ENCODE measurements at regions not wholly inside any gene's neighbourhood (a gene's known extent, or its start where the extent isn't known, plus 50 kb on each side); places are given as distances from the start of the nearest gene placed in this dataset.
A peak's percentile ranks its signal among the peaks of the same experiment; 100 is the strongest.

- Histone ChIP-seq H3K27me3 (ENCODE audit: control insufficient read depth, insufficient read depth, low read length) (no peaks in the 10 kb centered on the region), H3K18ac (ENCODE audit: low read depth, low read length) (no peak overlapping the region), H3K36me3 (ENCODE audit: control insufficient read depth, insufficient read depth, low read length) (no peaks in the 10 kb centered on the region), H2AK5ac (ENCODE audit: low read depth, low read length) (no peak overlapping the region), H4K8ac (ENCODE audit: low read depth in 2 of 2, low read length in 2 of 2) (no peak overlapping the region), H3K4ac (ENCODE audit: low read depth, low read length) (no peak overlapping the region), H3K9me1 (ENCODE audit: insufficient read depth, low read length) (no peaks in the 10 kb centered on the region), H3K56ac (ENCODE audit: extremely low read depth, insufficient read depth, low read length) (no peak overlapping the region), H3K4me3 (ENCODE audit: insufficient read depth, low read depth, low read length) (no peak overlapping the region), H2BK20ac (ENCODE audit: low read depth, low read length) (no peak overlapping the region), H2BK5ac (ENCODE audit: low read depth, low read length, poor library complexity, severe bottlenecking) (no peak overlapping the region), H3K23ac (ENCODE audit: low read depth, low read length) (no peak overlapping the region), H3K4me2 (ENCODE audit: low read depth, low read length) (no peak overlapping the region), H2AFZ (replicated peaks; ENCODE audit: low read length, poor library complexity) (no peak overlapping the region), H3K9ac (ENCODE audit: low read depth, low read length) (no peak overlapping the region), H3K27ac (ENCODE audit: insufficient read depth, low read length) (no peak overlapping the region), H4K5ac (ENCODE audit: low read depth, low read length) (no peak overlapping the region), H4K91ac (ENCODE audit: insufficient read depth, low read depth, low read length) (no peak overlapping the region), H3K9me3 (ENCODE audit: control insufficient read depth, insufficient read depth, low read length) (peaks cover 40% of the 10 kb centered on the region), H2BK15ac (ENCODE audit: low read depth, low read length) (no peak overlapping the region), H3K14ac (replicated peaks; ENCODE audit: low read depth, low read length) (no peak overlapping the region), H3K79me1 (ENCODE audit: low read depth in 1 of 2, low read length in 2 of 2) (no peaks in the 10 kb centered on the region), H2BK120ac (ENCODE audit: low read depth, low read length) (no peak overlapping the region), H2AK9ac (replicated peaks; ENCODE audit: low read depth, low read length, poor library complexity) (no peak overlapping the region), H4K20me1 (ENCODE audit: insufficient read depth, low read length) (no peaks in the 10 kb centered on the region), H3K4me1 (ENCODE audit: control insufficient read depth, insufficient read depth, low read length) (no peaks in the 10 kb centered on the region)
- no peak for DNase-seq
- CTCF ChIA-PET = no interaction called here
- no CpG with 5 or more reads among the region's 1 CpG for WGBS, 2 experiments (ENCODE audit: extremely low coverage in 2 of 2, insufficient read length in 1 of 2)
- intact Hi-C loops (cut with micrococcal nuclease) (no loop called here), in situ Hi-C loops (cut with MboI; ENCODE audit: low sequenced_read_pairs) (no loop called here), dilution Hi-C loops (cut with HindIII; ENCODE audit: low sequenced_read_pairs, unreplicated experiment) (no loop called here)
- BruUV-seq (replicated peaks) = no TSS peak
- TF ChIP-seq BHLHE40 (IDR thresholded peaks at IDR 0.05; ENCODE audit: low read depth, low read length) (no peak), MAFK (IDR thresholded peaks at IDR 0.05; ENCODE audit: low read depth, low read length) (peak; percentile 81)
- ATAC-seq (ENCODE audit: low read depth) = no peak
- POLR2A ChIA-PET (ENCODE audit: unreplicated experiment) = no interaction called here
Measured at GRCh38 chr10:2676455-2676854, 390.9 kb upstream of the PFKP start.
